Endodermal cell (in vitro differentiated cells): ENCODE measurements at regions not wholly inside any gene's neighbourhood (a gene's known extent, or its start where the extent isn't known, plus 50 kb on each side); places are given as distances from the start of the nearest gene placed in this dataset.

ENCODE experiments used
- DNase-seq: peaks from one replicate; pipeline ENCODE4 v3.0.0-alpha.2; 2017
- H3K27ac ChIP-seq: 2 replicates; pipeline ENCODE4 v1.5.1; 2013; ENCODE audit warnings: mild to moderate bottlenecking, low read depth, low read length, moderate library complexity
- H3K27me3 ChIP-seq: 2 replicates; pipeline ENCODE4 v1.6.1; 2013; ENCODE audit warnings: mild to moderate bottlenecking, low read length, moderate library complexity; ENCODE audit not compliant: insufficient read depth, control insufficient read depth, poor library complexity, severe bottlenecking
- H3K36me3 ChIP-seq: 2 replicates; pipeline ENCODE4 v1.7.0; 2013; ENCODE audit warnings: mild to moderate bottlenecking, low read length, moderate library complexity; ENCODE audit not compliant: control insufficient read depth, insufficient read depth
- H3K4me1 ChIP-seq: one replicate; pipeline ENCODE4 v1.7.0; 2013; ENCODE audit warnings: low read length; ENCODE audit not compliant: control insufficient read depth, insufficient read depth
- H3K4me3 ChIP-seq: 2 replicates; pipeline ENCODE4 v1.5.1; 2013; ENCODE audit warnings: mild to moderate bottlenecking, low read length, moderate library complexity
- H3K9ac ChIP-seq: 2 replicates; pipeline ENCODE4 v1.6.1; 2013; ENCODE audit warnings: mild to moderate bottlenecking, low read length, moderate library complexity; ENCODE audit not compliant: poor library complexity, severe bottlenecking; ENCODE audit errors: extremely low read depth
- H3K9me3 ChIP-seq: 2 replicates; pipeline ENCODE4 v1.6.1; 2013; ENCODE audit warnings: mild to moderate bottlenecking, low read length, moderate library complexity; ENCODE audit not compliant: control insufficient read depth
- H3K27ac Mint-ChIP-seq: 2 replicates; pipeline ENCODE4 v1.8.0; 2020; ENCODE audit warnings: mixed read lengths
- H3K27me3 Mint-ChIP-seq: 2 replicates; pipeline ENCODE4 v1.8.0; 2021; ENCODE audit warnings: mild to moderate bottlenecking, mixed read lengths; ENCODE audit not compliant: insufficient read depth
- H3K36me3 Mint-ChIP-seq: 2 replicates; pipeline ENCODE4 v1.8.0; 2020; ENCODE audit warnings: low read depth, mixed read lengths
- H3K4me1 Mint-ChIP-seq: 2 replicates; pipeline ENCODE4 v1.8.0; 2020; ENCODE audit warnings: mixed read lengths
- H3K4me3 Mint-ChIP-seq: 2 replicates; pipeline ENCODE4 v1.8.0; 2020; ENCODE audit warnings: mild to moderate bottlenecking, moderate library complexity, mixed read lengths
- H3K9me3 Mint-ChIP-seq: 2 replicates; pipeline ENCODE4 v1.8.0; 2020; ENCODE audit warnings: mild to moderate bottlenecking, mixed read lengths
- CTCF ChIP-seq: fragments of 200-600 bp; sonication (generic); conservative IDR thresholded peaks from 2 replicates; pipeline ENCODE4 v1.5.0; 2021; ENCODE audit warnings: antibody characterized with exemption, mild to moderate bottlenecking
- WGBS, 2 experiments: methylation state at CpG; one replicate each; pipeline versions ENCODE4 v1.1.5 to v1.1.7; 2013; ENCODE audit warnings: missing lambda C conversion rate in 2 of 2, mixed read lengths in 1 of 2; ENCODE audit not compliant: insufficient coverage in 1 of 2, insufficient read length in 1 of 2; 5-methylcytosine and 5-hydroxymethylcytosine counted together

GRCh38 chrX:122248681-122249080 is 935.4 kb upstream of the GRIA3 start:
- H3K27ac Mint-ChIP-seq = no peak overlapping the region
- no peak for DNase-seq
- Histone ChIP-seq H3K9ac (no peak overlapping the region), H3K27me3 (no peaks in the 10 kb centered on the region), H3K27ac (no peak overlapping the region), H3K4me1 (no peaks in the 10 kb centered on the region), H3K9me3 (no peaks in the 10 kb centered on the region), H3K36me3 (peaks cover 10% of the 10 kb centered on the region), H3K4me3 (no peak overlapping the region)
- no peak for TF ChIP-seq CTCF
- peaks cover 5% of the 10 kb centered on the region for H3K27me3 Mint-ChIP-seq
- no peaks in the 10 kb centered on the region for H3K9me3 Mint-ChIP-seq
- H3K4me1 Mint-ChIP-seq = peaks cover 22% of the 10 kb centered on the region
- peaks cover 9% of the 10 kb centered on the region for H3K36me3 Mint-ChIP-seq
- no peak overlapping the region for H3K4me3 Mint-ChIP-seq

GRCh38 chrX:122252454-122252853 is 931.6 kb upstream of the GRIA3 start:
- H3K9ac ChIP-seq = no peak overlapping the region
- no peaks in the 10 kb centered on the region for H3K27me3 ChIP-seq
- peaks cover 21% of the 10 kb centered on the region for H3K27me3 Mint-ChIP-seq
- no peaks in the 10 kb centered on the region for H3K36me3 ChIP-seq
- H3K4me3 ChIP-seq = no peak overlapping the region
- WGBS, 2 experiments = 92% methylated on average over 4 of the region's 5 CpGs; no CpG with 5 or more reads in 1 of the 2 experiments
- peaks cover 1% of the 10 kb centered on the region for H3K4me1 Mint-ChIP-seq
- no peaks in the 10 kb centered on the region for H3K9me3 ChIP-seq
- no peak for TF ChIP-seq CTCF
- peaks cover 18% of the 10 kb centered on the region for H3K9me3 Mint-ChIP-seq
- H3K27ac Mint-ChIP-seq = no peak overlapping the region
- H3K36me3 Mint-ChIP-seq = no peaks in the 10 kb centered on the region
- DNase-seq = no peak
- H3K4me3 Mint-ChIP-seq = no peak overlapping the region
- H3K27ac ChIP-seq = no peak overlapping the region
- no peaks in the 10 kb centered on the region for H3K4me1 ChIP-seq

- H3K4me3 ChIP-seq = no peak overlapping the region
- peaks cover 34% of the 10 kb centered on the region for H3K9me3 Mint-ChIP-seq
- H3K36me3 Mint-ChIP-seq = no peaks in the 10 kb centered on the region
Measured at GRCh38 chrX:122268353-122268752, 915.7 kb upstream of the GRIA3 start.

More at GRCh38 chrX:122268353-122268752, 915.7 kb upstream of the GRIA3 start:
- no peak overlapping the region for H3K27ac ChIP-seq
- no peak overlapping the region for H3K27ac Mint-ChIP-seq
- no peak overlapping the region for H3K9ac ChIP-seq
- H3K4me3 Mint-ChIP-seq = no peak overlapping the region
- no peaks in the 10 kb centered on the region for H3K4me1 Mint-ChIP-seq
- H3K9me3 ChIP-seq = peaks cover 6% of the 10 kb centered on the region
- H3K27me3 ChIP-seq = no peaks in the 10 kb centered on the region
- no peaks in the 10 kb centered on the region for H3K27me3 Mint-ChIP-seq
- no peak for DNase-seq
- no peak for TF ChIP-seq CTCF
- no peaks in the 10 kb centered on the region for H3K36me3 ChIP-seq
- no peaks in the 10 kb centered on the region for H3K4me1 ChIP-seq
